Fibroblast of lung (primary cell): ENCODE measurements at regions not wholly inside any gene's neighbourhood (a gene's known extent, or its start where the extent isn't known, plus 50 kb on each side); places are given as distances from the start of the nearest gene placed in this dataset.

Source experiments
- EZH2 ChIP-seq: IDR thresholded peaks from 2 replicates; pipeline ENCODE4 v1.5.1; 2012; ENCODE audit warnings: low read length, control low read depth, mild to moderate bottlenecking; ENCODE audit errors: missing control alignments
- TF ChIP-seq, protein P1 (sequence below), 2 donors: IDR thresholded peaks in 1 of 2; conservative IDR thresholded peaks in 1 of 2; 1 replicate in 1 of 2; 2 replicates in 1 of 2; pipeline ENCODE4 v1.5.1; 2011 to 2012; ENCODE audit warnings: low read length in 2 of 2, control low read depth in 1 of 2, inconsistent platforms in 1 of 2, low read depth in 1 of 2, mild to moderate bottlenecking in 1 of 2

DNA sequence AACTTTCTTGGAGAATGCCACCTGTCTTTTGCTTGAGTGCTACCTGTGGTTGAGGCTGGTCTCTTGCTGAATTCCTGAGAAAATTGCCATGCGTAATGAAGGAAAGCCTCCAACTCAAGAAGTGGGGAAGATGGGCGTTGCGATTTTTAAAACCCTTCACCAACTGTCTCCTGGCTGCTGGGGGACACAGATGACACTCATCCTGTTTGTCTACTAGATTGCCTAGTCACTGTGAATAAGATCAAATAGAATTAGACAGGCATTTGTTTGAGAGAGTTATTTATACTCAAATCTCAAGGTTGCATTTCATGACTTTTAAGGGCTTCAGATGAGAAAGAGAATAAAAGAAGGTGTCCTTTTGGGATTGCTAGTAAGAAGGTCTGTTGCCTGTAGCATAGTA lies 84.3 kb upstream of the MTPN start:
- TF ChIP-seq, protein P1, sequence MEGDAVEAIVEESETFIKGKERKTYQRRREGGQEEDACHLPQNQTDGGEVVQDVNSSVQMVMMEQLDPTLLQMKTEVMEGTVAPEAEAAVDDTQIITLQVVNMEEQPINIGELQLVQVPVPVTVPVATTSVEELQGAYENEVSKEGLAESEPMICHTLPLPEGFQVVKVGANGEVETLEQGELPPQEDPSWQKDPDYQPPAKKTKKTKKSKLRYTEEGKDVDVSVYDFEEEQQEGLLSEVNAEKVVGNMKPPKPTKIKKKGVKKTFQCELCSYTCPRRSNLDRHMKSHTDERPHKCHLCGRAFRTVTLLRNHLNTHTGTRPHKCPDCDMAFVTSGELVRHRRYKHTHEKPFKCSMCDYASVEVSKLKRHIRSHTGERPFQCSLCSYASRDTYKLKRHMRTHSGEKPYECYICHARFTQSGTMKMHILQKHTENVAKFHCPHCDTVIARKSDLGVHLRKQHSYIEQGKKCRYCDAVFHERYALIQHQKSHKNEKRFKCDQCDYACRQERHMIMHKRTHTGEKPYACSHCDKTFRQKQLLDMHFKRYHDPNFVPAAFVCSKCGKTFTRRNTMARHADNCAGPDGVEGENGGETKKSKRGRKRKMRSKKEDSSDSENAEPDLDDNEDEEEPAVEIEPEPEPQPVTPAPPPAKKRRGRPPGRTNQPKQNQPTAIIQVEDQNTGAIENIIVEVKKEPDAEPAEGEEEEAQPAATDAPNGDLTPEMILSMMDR (conservative IDR thresholded peaks at IDR 0.05 in 1 of 2, IDR thresholded peaks at IDR 0.05 in 1 of 2; ENCODE audit: low read depth in 1 of 2, low read length in 2 of 2) = no peak
- TF ChIP-seq EZH2 = no peak
